ENCODE measurements at regions not wholly inside any gene's neighbourhood (a gene's known extent, or its start where the extent isn't known, plus 50 kb on each side); places are given as distances from the start of the nearest gene placed in this dataset.

DNA sequence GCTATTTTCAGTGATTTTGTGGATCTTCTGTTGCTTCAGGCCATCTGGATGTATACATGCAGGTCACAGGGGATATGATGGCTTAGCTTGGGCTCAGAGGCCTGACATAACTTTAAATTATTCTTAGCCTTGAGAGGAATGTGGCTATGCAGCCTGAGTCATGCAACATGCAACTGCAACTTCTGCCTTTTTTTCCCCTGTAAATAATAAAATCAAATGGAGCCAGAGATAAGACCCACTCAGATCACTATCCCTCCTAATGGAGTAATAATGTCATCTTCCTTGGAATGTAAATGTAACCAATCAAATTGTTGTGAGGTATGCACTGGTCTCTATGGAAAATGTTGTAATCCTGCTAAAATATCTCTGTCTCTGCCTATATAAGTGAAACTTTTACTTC lies 54.9 kb downstream of the MAGEB17 start:
- DNase-seq: no peak

- no peak for DNase-seq
These were observed 56.1 kb downstream of the MAGEB17 start for GRCh38 chrX:16223385-16223784.

DNA sequence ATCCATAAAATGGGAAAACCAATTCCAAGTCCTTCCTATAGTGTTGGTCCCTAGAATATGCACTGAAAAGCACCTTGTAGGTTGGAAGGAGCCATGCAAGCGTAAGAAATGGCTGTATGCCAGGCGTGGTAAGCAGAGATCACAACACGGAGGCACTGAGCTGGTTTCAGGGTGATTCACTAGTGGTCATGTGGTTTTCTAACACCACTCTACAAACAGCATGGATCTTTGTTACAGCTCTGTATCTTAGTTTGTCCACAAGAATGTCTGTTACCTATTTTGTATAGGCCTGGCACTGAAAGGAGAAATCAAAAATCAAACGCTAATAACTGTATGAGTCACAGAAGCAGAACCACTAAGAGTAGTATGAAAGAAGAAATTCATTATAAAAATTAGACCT lies 71.9 kb downstream of the MAGEB17 start:
- no peak for DNase-seq

DNA sequence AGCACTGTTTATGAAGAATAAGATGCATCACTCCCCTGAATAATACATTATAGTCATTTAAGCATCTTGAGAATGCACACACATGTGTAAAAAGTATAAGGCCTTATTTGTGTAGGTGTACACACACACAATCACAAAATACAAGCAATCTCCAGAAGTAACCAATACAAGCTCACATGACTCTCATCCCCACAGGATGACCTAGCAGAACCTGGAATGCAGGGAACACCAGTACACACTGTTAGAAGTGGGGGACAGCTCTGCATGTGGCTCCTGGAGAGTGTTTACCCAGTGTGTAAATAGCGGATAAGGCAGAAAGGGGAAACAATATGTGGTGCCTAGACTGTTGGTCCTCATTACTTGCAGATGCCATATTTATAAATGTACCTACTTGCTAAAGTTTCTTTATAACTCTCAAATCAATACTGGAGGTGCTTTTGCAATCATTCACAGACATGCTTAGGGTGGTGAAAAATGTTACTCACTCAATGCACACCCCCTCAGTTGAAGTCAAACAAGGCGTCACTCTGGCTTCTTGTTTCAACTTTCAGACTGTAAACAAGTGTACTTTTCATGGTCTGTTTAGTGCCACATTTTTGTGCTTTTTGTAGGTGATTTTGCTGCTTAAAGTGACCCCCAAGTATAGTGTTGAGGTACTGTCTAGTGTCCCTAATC lies 73.1 kb downstream of the MAGEB17 start:
- DNase-seq: no peak

DNA sequence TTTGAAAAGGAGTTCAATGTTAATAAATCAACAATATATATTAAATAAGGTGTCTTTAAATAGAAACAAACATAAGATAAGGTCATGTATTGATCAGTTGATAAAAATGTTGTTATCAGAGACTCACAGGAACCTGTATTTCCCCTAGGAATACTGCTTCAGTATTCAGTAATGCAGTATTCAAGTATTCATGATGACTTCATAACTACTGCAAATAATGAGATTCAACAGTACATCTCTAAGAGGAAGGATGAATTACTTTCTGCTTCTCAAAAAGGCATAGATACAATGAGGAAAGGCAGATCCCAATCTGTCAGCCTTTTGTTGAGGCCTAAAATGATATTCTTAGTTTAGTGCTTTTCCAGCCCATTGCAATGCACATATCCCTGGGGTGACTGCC lies 73.7 kb downstream of the MAGEB17 start:
- DNase-seq: no peak

GRCh38 chrX:16250296-16250695 lies 83.0 kb downstream of the MAGEB17 start:
- DNase-seq: no peak

GRCh38 chrX:16251782-16252181 lies 84.5 kb downstream of the MAGEB17 start:
- no peak for DNase-seq

DNA sequence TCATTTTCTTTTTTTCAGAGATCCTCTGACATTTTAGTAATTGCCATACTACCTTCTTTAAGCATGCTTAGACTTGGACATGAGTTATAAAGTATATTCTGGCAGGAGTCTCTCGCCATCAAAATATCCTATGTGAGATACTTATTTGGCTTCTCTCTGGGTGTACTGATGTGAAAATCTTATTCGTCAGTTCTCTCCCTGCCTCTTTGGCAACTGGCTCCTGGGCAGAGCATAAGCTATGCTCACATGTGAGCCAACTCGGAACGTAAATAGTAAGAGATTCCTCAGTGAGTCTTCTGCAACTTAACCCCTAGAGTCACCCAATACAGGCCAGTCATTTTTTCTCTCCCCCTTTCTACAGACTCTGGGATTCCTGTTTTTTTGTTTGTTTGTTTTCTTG lies 91.6 kb downstream of the MAGEB17 start:
- DNase-seq: no peak

GRCh38 chrX:16267431-16267830 lies 100.2 kb downstream of the MAGEB17 start:
- DNase-seq: no peak

GRCh38 chrX:16268206-16268605 lies 100.9 kb downstream of the MAGEB17 start:
- DNase-seq: no peak

DNA sequence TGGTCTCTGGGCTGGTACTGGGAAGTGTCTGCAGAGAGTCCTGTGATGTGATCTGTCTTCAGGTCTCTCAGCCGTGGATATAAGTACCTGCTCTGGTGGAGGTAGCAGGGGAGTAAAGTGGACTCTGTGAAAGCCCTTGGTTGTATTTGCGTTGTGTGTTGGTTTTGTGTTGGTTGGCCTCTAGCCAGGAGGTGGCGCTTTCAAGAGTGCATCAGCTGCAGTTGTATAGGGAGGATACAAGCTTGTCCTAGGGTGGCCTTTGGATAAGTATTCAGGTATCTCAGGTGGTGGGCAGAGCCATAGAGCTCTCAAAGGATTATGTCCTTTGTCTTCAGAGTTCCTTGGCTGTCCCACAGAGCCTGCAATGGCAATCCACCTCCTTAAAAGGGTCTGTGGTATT lies 111.6 kb downstream of the MAGEB17 start:
- no peak for DNase-seq

DNA sequence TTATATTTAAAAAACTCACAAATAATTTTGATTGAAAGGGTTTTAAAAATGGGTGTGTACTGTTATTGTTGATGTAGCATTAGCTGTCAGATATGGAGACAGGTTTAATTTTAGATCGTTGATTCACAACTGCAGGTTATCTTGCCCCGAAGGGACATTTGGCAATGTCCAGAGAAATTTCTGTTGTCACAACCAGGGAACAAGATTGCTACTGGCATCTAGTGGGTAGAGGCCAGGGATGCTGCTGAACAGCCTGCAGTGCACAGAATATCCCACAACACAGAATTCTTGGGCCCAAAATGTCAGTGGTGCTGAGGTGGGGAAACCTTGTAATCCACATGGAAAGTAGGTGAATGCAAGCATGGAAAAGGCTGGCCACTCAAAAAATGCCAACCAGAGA lies 114.9 kb downstream of the MAGEB17 start:
- no peak for DNase-seq

DNA sequence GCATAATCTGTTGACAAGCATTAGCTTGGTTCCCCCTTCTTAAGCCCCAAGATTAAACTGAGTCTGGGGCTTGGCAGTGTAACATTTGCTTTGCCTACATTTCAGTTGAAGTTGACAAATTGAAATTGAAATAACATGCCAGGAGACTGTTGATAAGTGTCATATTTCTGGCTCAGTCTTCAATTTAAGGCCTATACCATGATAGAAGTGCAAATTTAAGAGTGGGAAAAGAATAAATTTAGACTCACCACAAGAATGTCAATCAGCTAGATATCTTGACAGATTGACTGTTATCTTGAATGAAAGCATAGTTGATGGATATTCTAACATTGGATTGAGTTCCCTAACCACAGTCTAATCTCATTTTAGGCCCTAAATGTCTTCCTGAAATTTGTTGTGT lies 117.6 kb downstream of the MAGEB17 start:
- DNase-seq: no peak

GRCh38 chrX:16290997-16291396 lies 123.7 kb downstream of the MAGEB17 start:
- DNase-seq: no peak

DNA sequence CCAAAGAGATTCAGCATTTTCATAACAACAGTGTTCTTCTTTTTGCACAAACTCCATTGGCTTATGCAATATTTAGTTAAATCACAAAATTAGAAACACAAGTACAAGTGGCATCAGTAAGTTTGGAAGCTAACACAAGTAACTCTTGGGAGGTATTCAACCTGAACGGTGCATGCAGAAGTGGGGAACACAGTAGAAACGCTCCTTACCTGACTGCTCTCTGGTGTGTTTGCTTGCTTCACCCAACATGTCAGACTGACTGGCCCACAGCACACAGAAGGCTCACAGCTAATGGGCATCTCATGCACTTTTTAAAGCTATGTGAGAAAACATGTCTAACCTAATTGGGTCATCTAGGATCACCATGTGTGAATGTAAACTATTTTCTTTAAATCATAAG lies 133.6 kb downstream of the MAGEB17 start:
- no peak for DNase-seq

- no peak for DNase-seq
These were observed 137.5 kb downstream of the MAGEB17 start for GRCh38 chrX:16304751-16305150.

DNA sequence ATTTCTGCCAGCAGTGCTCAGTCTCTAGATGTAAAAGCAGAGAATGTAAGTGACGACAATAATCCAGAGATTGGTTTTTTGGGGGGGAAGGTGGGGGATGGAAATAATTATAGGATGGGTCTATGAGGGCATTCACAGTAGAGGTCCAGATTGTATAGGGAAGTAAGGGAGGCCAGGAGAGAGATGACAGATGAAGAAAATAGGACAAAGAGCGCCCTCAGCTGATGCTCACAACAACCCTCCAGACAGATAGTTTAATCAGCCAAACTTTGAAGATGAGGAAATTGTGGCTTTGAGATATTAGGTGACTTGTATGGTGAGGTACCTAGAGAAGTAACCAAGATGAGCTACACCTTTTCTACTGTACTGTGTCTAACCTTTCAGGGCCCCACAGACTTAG lies 137.9 kb downstream of the MAGEB17 start:
- no peak for DNase-seq

- DNase-seq: no peak
These were observed 140.7 kb downstream of the MAGEB17 start for GRCh38 chrX:16307950-16308349.

DNA sequence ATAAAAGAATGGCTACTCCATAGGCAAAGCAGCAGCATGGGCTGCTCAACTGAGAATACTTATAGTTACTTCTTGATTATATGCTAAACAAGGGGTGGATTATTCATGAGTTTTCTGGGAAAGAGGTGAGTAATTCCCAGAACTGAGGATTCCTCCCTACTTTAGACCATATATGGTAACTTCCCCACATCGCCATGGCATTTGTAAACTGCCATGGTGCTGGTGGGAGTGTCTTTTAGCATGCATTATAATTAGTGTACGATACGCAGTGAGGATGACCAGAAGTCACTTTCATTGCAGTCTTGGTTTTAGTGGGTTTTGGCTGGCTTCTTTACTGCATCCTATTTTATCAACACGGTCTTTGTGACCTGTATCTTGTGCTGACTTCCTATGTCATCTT lies 141.5 kb downstream of the MAGEB17 start:
- no peak for DNase-seq

GRCh38 chrX:16310326-16310725 lies 143.0 kb downstream of the MAGEB17 start:
- DNase-seq: no peak

- no peak for DNase-seq
These were observed 144.4 kb downstream of the MAGEB17 start for GRCh38 chrX:16311671-16312070.

- no peak for DNase-seq
These were observed 145.7 kb downstream of the MAGEB17 start for GRCh38 chrX:16312761-16313623.

GRCh38 chrX:16316331-16316730 lies 149.1 kb downstream of the MAGEB17 start:
- DNase-seq: no peak

GRCh38 chrX:16319929-16320328 lies 152.6 kb downstream of the MAGEB17 start:
- no peak for DNase-seq

Measured in activated CD4-positive, alpha-beta T cell treated with anti-CD3 and anti-CD28 coated beads for 1 hour (primary cell).